Activated CD4-positive, alpha-beta memory T cell treated with anti-CD3 and anti-CD28 coated beads, Interleukin-2, amount 10 ng/mL, durations not matched to agents 7 days and 5 days (primary cell): ENCODE measurements at regions not wholly inside any gene's neighbourhood (a gene's known extent, or its start where the extent isn't known, plus 50 kb on each side); places are given as distances from the start of the nearest gene placed in this dataset.

Experiments
- CTCF ChIA-PET: fragments of 350-600 bp; sonication (Branson Sonifier 250); formaldehyde crosslinking; loops from one replicate; lab custom pipeline; 2021; ENCODE audit warnings: antibody characterized with exemption, inconsistent platforms; lab: Charles Lee
- POLR2A ChIA-PET: fragments of 350-600 bp; sonication (Branson Sonifier 250); formaldehyde crosslinking; loops from one replicate; lab custom pipeline; 2021; ENCODE audit warnings: antibody characterized with exemption; lab: Charles Lee
- DNase-seq: peaks from one replicate; pipeline ENCODE4 v3.0.0-alpha.2; 2020
- H3K27ac Mint-ChIP-seq: one replicate; pipeline ENCODE4 v1.8.0; 2021; ENCODE audit warnings: mild to moderate bottlenecking, mixed read lengths
- H3K27me3 Mint-ChIP-seq: one replicate; pipeline ENCODE4 v1.8.0; 2021; ENCODE audit warnings: mixed read lengths
- H3K36me3 Mint-ChIP-seq: one replicate; pipeline ENCODE4 v1.8.0; 2021; ENCODE audit warnings: low read depth, mixed read lengths
- H3K4me1 Mint-ChIP-seq: one replicate; pipeline ENCODE4 v1.8.0; 2021; ENCODE audit warnings: mixed read lengths
- H3K4me3 Mint-ChIP-seq: one replicate; pipeline ENCODE4 v1.8.0; 2021; ENCODE audit warnings: mild to moderate bottlenecking, mixed read lengths
- H3K9me3 Mint-ChIP-seq: one replicate; pipeline ENCODE4 v1.8.0; 2021; ENCODE audit warnings: mixed read lengths

GRCh38 chr2:39606585-39606984 is 59.1 kb upstream of the TMEM178A start:
- ChIA-PET POLR2A (no interaction called here), CTCF (no interaction called here)
- no peak for DNase-seq
- no peaks in the 10 kb centered on the region for H3K36me3 Mint-ChIP-seq
- peaks cover 15% of the 10 kb centered on the region for H3K27me3 Mint-ChIP-seq
- no peak overlapping the region for H3K27ac Mint-ChIP-seq
- H3K4me1 Mint-ChIP-seq: no peaks in the 10 kb centered on the region
- H3K4me3 Mint-ChIP-seq: no peak overlapping the region
- H3K9me3 Mint-ChIP-seq: no peaks in the 10 kb centered on the region

- H3K4me3 Mint-ChIP-seq: no peak overlapping the region
- ChIA-PET POLR2A (no interaction called here), CTCF (interaction anchor here (0.5 kb wide), 1 partner anchor 70 kb away, joined by 6 read pairs; no protein-coding TSS in a partner anchor)
- DNase-seq: no peak
- peaks cover 15% of the 10 kb centered on the region for H3K27me3 Mint-ChIP-seq
- H3K4me1 Mint-ChIP-seq: no peaks in the 10 kb centered on the region
- H3K9me3 Mint-ChIP-seq: no peaks in the 10 kb centered on the region
- H3K36me3 Mint-ChIP-seq: no peaks in the 10 kb centered on the region
- no peak overlapping the region for H3K27ac Mint-ChIP-seq
These were observed 58.0 kb upstream of the TMEM178A start for GRCh38 chr2:39607538-39608262.

GRCh38 chr2:39608263-39608575 is 57.5 kb upstream of the TMEM178A start:
- Mint-ChIP-seq H3K9me3 (no peaks in the 10 kb centered on the region), H3K4me3 (no peak overlapping the region), H3K27ac (no peak overlapping the region), H3K36me3 (no peaks in the 10 kb centered on the region), H3K27me3 (peaks cover 15% of the 10 kb centered on the region), H3K4me1 (no peaks in the 10 kb centered on the region)
- CTCF ChIA-PET: no interaction called here
- DNase-seq: no peak
- POLR2A ChIA-PET: no interaction called here

- DNase-seq: no peak
- H3K4me3 Mint-ChIP-seq: no peak overlapping the region
- peaks cover 15% of the 10 kb centered on the region for H3K27me3 Mint-ChIP-seq
- ChIA-PET CTCF (no interaction called here), POLR2A (no interaction called here)
- no peak overlapping the region for H3K27ac Mint-ChIP-seq
- H3K36me3 Mint-ChIP-seq: no peaks in the 10 kb centered on the region
- no peaks in the 10 kb centered on the region for H3K9me3 Mint-ChIP-seq
- H3K4me1 Mint-ChIP-seq: no peaks in the 10 kb centered on the region
These were observed 56.9 kb upstream of the TMEM178A start for GRCh38 chr2:39608686-39609441.

- no peak overlapping the region for H3K4me3 Mint-ChIP-seq
- POLR2A ChIA-PET: no interaction called here
- peaks cover 15% of the 10 kb centered on the region for H3K27me3 Mint-ChIP-seq
- CTCF ChIA-PET: no interaction called here
- no peak overlapping the region for H3K27ac Mint-ChIP-seq
- no peaks in the 10 kb centered on the region for H3K4me1 Mint-ChIP-seq
- H3K9me3 Mint-ChIP-seq: no peaks in the 10 kb centered on the region
- DNase-seq: no peak
- no peaks in the 10 kb centered on the region for H3K36me3 Mint-ChIP-seq
These were observed 55.8 kb upstream of the TMEM178A start for GRCh38 chr2:39609917-39610316.

GRCh38 chr2:39615675-39616074 is 50.0 kb upstream of the TMEM178A start:
- peaks cover 29% of the 10 kb centered on the region for H3K27me3 Mint-ChIP-seq
- H3K9me3 Mint-ChIP-seq: no peaks in the 10 kb centered on the region
- H3K4me3 Mint-ChIP-seq: no peak overlapping the region
- no peak overlapping the region for H3K27ac Mint-ChIP-seq
- CTCF ChIA-PET: no interaction called here
- no peaks in the 10 kb centered on the region for H3K4me1 Mint-ChIP-seq
- POLR2A ChIA-PET: no interaction called here
- no peaks in the 10 kb centered on the region for H3K36me3 Mint-ChIP-seq
- no peak for DNase-seq
